ENCODE measurements at regions not wholly inside any gene's neighbourhood (a gene's known extent, or its start where the extent isn't known, plus 50 kb on each side); places are given as distances from the start of the nearest gene placed in this dataset.
A peak's percentile ranks its signal among the peaks of the same experiment; 100 is the strongest.

- Histone ChIP-seq H3K79me2 (ENCODE audit: low read length) (no peaks in the 10 kb centered on the region), H3K36me3 (replicated peaks; ENCODE audit: low read depth, low read length) (no peaks in the 10 kb centered on the region), H3K4me2 (ENCODE audit: low read length) (no peak overlapping the region), H4K20me1 (ENCODE audit: insufficient read depth, low read length) (no peaks in the 10 kb centered on the region), H2AFZ (ENCODE audit: low read depth, low read length) (no peak overlapping the region), H3K27ac (ENCODE audit: low read length) (no peak overlapping the region), H3K4me3 (ENCODE audit: low read length) (no peak overlapping the region), H3K4me1 (ENCODE audit: low read length) (peaks cover 29% of the 10 kb centered on the region), H3K9me3 (ENCODE audit: insufficient read depth, low read length) (no peaks in the 10 kb centered on the region), H3K27me3 (ENCODE audit: low read depth, low read length) (no peaks in the 10 kb centered on the region), H3K9ac (ENCODE audit: low read length) (no peak overlapping the region)
- TF ChIP-seq EZH2phosphoT487 (IDR thresholded peaks at IDR 0.05; ENCODE audit: low read depth) (no peak), CTCF (IDR thresholded peaks at IDR 0.05; ENCODE audit: low read depth, low read length) (peak; percentile 36; the same call in 1 of the 2 replicates)
Measured at GRCh38 chr14:50055461-50056228, 60.7 kb downstream of the VCPKMT start.

GRCh38 chr14:50056435-50056834, 59.9 kb downstream of the VCPKMT start:
- Histone ChIP-seq H3K27me3 (ENCODE audit: low read depth, low read length) (no peaks in the 10 kb centered on the region), H3K9ac (ENCODE audit: low read length) (no peak overlapping the region), H3K4me3 (ENCODE audit: low read length) (no peak overlapping the region), H3K4me1 (ENCODE audit: low read length) (peaks cover 37% of the 10 kb centered on the region), H3K79me2 (ENCODE audit: low read length) (no peaks in the 10 kb centered on the region), H3K9me3 (ENCODE audit: insufficient read depth, low read length) (no peaks in the 10 kb centered on the region), H3K27ac (ENCODE audit: low read length) (no peak overlapping the region), H2AFZ (ENCODE audit: low read depth, low read length) (no peak overlapping the region), H3K36me3 (replicated peaks; ENCODE audit: low read depth, low read length) (no peaks in the 10 kb centered on the region), H3K4me2 (ENCODE audit: low read length) (no peak overlapping the region), H4K20me1 (ENCODE audit: insufficient read depth, low read length) (no peaks in the 10 kb centered on the region)
- no peak for TF ChIP-seq EZH2phosphoT487 (IDR thresholded peaks at IDR 0.05; ENCODE audit: low read depth)
- no peak for TF ChIP-seq CTCF (IDR thresholded peaks at IDR 0.05; ENCODE audit: low read depth, low read length)

GRCh38 chr14:50057331-50057730, 59.0 kb downstream of the VCPKMT start:
- Histone ChIP-seq H3K27ac (ENCODE audit: low read length) (peak overlapping the region; percentile 53), H3K4me2 (ENCODE audit: low read length) (peak overlapping the region; percentile 57)
- TF ChIP-seq EZH2phosphoT487 (IDR thresholded peaks at IDR 0.05; ENCODE audit: low read depth), result no peak

GRCh38 chr14:50058113-50058512, 58.3 kb downstream of the VCPKMT start:
- Histone ChIP-seq H3K4me1 (ENCODE audit: low read length) (peaks cover 53% of the 10 kb centered on the region), H3K9ac (ENCODE audit: low read length) (no peak overlapping the region; the same call in 1 of the 2 replicates), H3K4me2 (ENCODE audit: low read length) (peak overlapping the region; percentile 57), H3K36me3 (replicated peaks; ENCODE audit: low read depth, low read length) (no peaks in the 10 kb centered on the region), H3K4me3 (ENCODE audit: low read length) (peak overlapping the region; percentile 9; the same call in 1 of the 2 replicates), H4K20me1 (ENCODE audit: insufficient read depth, low read length) (no peaks in the 10 kb centered on the region), H3K27me3 (ENCODE audit: low read depth, low read length) (no peaks in the 10 kb centered on the region), H3K27ac (ENCODE audit: low read length) (no peak overlapping the region), H2AFZ (ENCODE audit: low read depth, low read length) (no peak overlapping the region), H3K9me3 (ENCODE audit: insufficient read depth, low read length) (no peaks in the 10 kb centered on the region), H3K79me2 (ENCODE audit: low read length) (no peaks in the 10 kb centered on the region; the same call in 1 of the 2 replicates)
- TF ChIP-seq EZH2phosphoT487 (IDR thresholded peaks at IDR 0.05; ENCODE audit: low read depth) (no peak), CTCF (IDR thresholded peaks at IDR 0.05; ENCODE audit: low read depth, low read length) (no peak)

More at GRCh38 chr14:50057331-50057730, 59.0 kb downstream of the VCPKMT start:
- Histone ChIP-seq H2AFZ (ENCODE audit: low read depth, low read length) (peak overlapping the region; percentile 43; the same call in 1 of the 2 replicates), H3K9me3 (ENCODE audit: insufficient read depth, low read length) (no peaks in the 10 kb centered on the region), H3K4me1 (ENCODE audit: low read length) (peaks cover 46% of the 10 kb centered on the region), H3K27me3 (ENCODE audit: low read depth, low read length) (no peaks in the 10 kb centered on the region), H3K9ac (ENCODE audit: low read length) (peak overlapping the region; percentile 36; the same call in 1 of the 2 replicates), H3K4me3 (ENCODE audit: low read length) (peak overlapping the region; percentile 9; the same call in 1 of the 2 replicates), H3K36me3 (replicated peaks; ENCODE audit: low read depth, low read length) (no peaks in the 10 kb centered on the region), H4K20me1 (ENCODE audit: insufficient read depth, low read length) (no peaks in the 10 kb centered on the region), H3K79me2 (ENCODE audit: low read length) (no peaks in the 10 kb centered on the region; the same call in 1 of the 2 replicates)
